ENCODE measurements at regions not wholly inside any gene's neighbourhood (a gene's known extent, or its start where the extent isn't known, plus 50 kb on each side); places are given as distances from the start of the nearest gene placed in this dataset.

- DNase-seq: no peak
These were observed 49.9 kb upstream of the ATP2B2 start for GRCh38 chr3:10555263-10555662.

DNA sequence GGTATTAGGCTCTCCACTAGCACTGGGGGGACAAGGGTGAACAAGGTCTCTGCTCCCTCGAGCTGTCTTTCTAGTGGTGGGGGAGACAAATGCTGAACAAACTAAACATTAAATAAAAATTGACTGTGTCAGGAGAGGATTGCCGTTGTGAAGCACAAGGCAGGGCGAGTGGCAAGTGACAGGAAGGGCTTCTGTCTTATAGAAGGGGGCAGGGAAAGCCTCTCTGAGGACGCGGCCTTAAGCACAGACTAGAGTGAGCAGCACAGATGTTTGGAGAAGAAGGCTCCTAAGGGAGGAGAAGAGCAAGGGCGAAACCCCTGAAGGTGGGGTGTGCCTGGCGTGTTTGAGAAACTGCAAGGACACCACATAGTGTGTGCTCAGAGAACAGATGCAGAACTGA, 50.9 kb upstream of the ATP2B2 start:
- DNase-seq: no peak

DNA sequence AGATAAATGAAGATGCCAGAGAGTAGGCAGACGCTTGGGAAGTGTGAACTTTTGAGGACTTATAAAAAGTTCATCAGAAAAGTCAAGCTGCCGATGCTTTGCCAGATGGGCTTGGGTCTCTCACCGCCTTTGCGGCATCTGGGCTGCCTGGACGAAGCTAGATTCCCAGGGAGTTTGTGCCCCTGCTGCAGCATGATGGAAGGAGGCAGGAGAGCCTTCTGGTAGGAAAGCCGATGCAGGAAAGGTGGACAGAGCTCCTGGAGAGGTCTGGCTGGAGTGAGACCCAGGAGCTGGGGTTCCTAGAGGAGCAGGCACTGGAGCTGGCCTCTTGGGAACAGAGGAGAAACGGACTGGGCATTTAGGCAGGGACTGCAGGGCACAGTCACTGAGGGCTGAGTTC, 51.9 kb upstream of the ATP2B2 start:
- no peak for DNase-seq

- no peak for DNase-seq
These were observed 52.5 kb upstream of the ATP2B2 start for GRCh38 chr3:10557781-10558373.

DNA sequence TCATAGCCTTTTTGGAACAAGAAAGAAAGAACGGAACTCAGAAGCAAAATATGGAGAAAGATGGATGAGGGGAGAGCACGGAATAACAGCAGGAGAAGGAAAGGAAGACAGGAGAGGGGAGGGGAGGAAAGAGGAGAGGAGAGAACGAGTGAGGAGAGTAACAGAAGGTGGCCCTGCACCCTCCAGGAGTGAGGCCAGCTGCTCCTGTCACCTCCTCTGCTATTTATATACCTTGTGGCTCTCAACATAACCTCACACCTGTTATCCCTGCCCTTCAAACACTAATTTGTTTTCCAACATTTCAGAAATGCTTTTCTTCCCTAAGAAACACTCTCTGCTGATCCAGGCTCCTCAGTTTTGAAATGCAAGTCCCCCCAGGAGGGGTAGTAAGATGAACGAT, 53.4 kb upstream of the ATP2B2 start:
- no peak for DNase-seq

DNA sequence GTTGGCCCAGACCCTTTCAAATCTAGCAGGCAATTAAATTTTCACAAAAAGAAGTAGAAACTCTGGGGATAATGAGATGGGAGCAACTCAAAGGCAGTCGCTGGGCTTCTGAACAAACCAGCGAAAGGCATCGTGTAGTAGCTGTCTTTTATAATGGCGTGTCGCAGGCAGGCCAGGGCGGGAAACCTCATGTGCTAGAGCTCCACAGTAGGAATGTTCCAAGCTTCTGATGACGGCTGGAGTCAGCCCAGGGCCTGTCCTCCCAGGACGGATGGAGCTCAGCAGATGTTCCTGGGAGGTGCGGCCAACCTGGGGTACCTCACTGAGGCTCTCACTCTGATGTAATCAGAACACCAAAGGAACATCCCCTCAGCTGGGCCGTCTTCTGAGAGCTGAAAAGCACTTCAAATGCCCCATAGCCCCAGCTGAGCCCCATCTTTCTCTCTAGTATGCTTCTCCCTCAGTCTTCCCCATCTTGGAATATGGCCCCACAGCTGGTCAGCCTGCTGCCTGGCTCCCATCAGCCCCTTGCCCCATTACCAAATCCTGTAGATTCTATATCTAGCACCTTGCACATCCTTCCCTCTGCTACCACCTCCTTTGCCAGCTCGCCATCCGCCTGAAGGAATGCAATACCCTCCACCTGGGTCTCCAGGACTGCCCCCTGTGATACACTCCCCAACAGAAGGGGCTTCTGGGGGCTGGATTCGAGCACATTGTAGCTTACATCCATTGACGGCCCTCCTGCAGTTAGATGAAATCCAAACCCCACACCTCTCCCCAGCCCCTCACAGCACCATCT, 54.9 kb upstream of the ATP2B2 start:
- DNase-seq: no peak

DNA sequence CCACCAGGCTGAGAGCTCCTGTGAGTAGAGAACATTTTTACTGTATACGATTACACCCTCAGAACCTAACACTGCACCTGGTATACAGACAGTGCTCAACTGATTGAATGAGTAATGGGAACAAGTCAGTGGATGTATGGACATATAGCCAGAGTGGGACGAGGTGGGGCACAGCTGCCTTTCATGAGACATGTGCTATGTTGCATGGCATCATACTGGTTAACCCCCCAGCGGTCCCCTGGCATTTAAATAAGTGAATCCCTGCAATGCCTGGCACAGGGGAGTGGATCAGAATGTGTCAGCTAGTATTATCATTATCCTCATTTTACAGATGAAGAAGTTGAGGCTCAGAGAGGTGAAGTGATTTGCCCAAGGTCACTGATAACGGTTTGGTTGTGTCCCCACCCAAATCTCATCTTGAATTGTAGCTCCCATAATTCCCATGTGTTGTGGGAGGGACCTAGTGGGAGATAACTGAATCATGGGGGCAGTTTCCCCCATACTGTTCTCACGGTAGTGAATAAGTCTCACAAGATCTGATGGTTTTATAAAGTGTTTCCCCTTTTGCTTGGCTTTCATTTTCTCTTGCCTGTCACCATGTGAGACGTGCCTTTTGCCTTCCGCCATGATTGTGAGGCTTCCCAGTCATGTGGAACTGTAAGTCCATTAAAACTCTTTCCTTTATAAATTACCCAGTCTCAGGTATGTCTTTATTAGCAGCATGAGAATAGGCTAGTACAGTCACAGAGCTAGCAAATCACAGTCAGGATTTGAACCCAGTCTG, 56.0 kb upstream of the ATP2B2 start:
- no peak for DNase-seq

DNA sequence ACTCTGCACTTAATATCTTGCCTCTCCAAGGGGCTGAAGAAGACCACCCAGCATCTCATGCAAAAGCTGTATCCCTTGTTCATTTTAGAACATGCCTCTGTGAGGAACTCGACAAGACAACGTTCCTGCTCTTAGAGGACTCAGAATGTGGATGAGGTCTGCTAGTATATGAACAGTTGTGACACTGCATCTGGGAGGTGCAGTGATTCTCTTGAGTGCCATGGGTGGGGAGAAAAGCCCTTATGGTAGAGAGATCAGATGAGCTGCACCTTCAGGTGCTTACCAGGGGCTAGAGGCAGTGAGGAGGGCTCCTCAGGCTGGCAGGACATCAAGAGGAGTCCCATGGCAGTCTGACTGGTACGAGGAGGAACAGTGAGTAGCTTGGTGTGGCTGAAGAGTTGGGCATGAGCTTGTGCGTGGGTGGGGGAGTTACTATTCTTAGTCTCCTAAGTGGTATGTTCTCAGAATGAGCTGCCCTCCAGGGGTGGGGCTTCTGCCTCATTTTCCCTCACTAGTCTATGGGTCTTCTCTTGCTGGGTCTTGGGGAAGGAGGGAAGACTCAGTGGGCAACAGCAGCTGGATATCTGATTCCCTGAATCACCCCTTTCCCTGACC, 56.7 kb upstream of the ATP2B2 start:
- DNase-seq: no peak

DNA sequence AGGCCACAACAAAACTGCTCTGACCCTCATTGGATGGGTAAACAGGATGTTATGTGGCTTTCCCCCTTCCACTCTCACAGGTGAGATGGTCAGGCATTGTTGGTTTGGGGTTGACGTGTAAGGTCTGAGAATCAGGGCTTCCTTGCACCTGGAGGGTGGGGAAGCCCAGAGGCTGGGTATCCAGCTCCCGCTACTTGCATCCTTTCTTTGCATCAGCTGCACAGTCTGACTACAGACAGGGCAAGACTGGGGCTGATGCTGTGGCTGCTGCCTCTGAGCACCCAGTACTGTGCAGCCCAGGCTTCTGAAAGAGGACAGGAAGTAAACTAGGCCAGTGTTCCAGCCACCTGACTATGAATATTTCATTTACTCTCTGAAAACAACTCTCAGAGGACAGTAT, 58.0 kb upstream of the ATP2B2 start:
- DNase-seq: no peak

DNA sequence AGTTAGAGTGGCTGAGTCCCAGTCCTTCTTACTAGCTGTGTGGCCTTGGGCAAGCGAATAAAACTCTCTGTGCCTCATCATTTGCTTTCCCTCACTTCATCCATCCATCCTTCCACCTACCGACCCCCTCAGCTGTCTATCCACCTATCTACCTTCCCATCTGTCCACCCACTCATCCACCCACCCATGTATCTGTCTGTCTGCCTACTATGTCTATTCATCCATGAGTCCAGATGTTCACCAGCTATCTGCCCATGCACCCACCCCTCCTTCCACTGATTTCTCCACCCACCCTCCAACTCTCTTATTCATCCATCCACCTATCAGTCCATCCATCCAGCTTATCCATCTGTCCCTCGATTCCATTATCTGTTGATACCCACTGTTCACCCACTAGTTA, 60.4 kb upstream of the ATP2B2 start:
- DNase-seq: no peak

- no peak for DNase-seq
These were observed 61.1 kb upstream of the ATP2B2 start for GRCh38 chr3:10566451-10566850.

- DNase-seq: no peak
These were observed 63.2 kb upstream of the ATP2B2 start for GRCh38 chr3:10568549-10568948.

DNA sequence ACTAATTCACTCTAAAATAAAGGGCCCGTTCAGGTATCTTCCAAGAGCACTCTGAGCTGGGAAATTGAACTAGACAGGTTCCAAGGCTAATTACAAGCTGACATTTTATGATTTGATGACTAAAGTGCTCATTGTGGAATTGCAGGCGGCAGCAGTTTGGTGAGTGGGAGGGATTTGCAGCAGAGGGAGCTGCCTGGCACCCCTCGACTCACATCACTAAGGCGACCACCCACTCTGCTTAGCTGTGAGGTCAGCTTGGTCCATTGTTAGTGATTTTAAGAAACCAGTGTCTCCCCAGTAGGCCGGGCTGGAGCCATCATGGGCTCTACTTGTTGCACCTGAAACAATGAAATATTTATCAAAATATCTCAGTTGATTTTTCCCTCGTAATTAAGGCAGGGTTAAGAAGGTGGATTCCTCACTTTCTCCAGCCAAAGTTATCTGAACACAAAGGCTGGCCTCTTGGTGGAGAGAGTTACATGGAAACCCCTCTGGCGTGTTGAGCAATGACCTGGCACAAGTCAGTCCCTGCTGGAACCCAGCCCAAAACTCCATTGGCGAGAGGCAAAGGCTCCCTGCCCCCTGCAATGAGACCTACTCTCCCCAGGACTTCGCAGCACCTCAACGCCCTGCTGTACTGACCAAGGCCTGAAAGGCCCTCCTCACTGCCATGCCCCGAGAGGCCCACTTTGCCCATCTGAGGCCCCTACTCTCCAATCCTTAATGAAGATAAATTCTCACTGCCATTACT, 65.0 kb upstream of the ATP2B2 start:
- no peak for DNase-seq

DNA sequence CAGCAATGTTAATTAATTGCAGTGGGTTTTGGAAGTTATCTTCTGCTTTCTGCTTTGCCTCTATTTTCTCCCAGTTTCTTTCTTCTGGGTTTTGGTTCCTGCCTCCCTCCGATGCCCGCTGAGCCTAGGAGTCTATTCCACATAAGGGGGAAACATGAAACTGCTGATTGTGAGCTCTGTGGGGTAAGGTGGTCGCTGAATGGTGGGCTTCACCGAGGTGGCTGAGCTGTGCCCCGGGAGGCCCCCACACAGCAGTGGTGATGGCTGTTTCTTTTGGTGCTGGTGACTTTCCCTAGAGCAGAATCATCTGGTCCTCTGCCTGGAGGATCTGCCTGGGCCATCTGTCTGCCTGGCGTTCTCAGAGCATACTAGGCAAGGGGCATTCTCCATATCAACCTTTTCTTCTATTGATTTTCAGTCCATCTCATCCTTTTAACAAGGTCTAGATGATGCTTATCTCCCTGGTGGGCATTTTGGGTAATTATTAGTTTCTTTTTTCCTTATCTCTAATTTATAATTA, 68.8 kb upstream of the ATP2B2 start:
- DNase-seq: no peak

DNA sequence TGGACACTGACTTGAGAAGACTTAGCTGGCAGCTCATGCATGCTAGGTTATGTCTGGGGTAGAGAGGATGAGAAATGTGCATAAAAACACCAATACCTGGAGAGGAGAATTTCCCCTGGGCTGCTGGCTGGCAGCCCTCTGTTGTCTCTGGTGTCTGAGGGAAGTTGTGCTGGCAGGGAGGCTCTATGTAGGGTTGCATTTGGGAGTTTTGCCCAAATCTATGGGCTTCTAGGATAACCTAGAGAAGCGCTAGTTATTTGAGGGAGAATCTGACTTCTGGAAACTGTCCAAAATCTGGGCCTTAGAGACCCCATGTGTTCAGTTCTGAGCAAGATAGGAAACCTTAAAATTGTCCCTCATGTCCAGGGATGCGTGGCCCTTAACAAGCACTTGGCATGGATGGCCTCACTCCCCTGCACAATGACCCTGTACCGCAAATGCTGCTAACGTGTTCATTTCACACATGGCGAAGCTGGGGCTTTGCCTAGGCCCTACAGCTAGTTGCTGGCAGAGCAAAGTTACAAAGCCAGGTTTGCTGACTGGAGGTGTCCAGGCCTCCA, 70.3 kb upstream of the ATP2B2 start:
- DNase-seq: no peak

DNA sequence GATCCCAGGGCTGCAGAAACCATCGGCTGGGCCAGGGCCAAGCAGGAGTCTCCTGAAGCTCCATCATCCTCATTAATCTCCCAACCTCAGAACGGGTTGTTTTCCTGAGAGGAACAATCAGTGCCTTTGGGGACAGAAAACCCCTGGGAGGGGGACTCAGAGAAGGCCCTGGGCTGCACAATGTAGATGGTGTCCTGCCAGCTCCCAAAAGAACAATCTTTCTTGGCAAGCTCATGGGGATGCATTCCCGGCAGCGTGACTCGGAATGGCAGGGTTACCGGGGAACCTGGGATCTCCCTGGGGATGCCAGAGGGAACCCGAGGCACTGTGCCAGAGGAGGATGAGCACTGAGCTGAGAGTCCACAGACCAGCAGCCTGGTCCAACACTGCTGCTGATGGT, 72.1 kb upstream of the ATP2B2 start:
- DNase-seq: no peak

DNA sequence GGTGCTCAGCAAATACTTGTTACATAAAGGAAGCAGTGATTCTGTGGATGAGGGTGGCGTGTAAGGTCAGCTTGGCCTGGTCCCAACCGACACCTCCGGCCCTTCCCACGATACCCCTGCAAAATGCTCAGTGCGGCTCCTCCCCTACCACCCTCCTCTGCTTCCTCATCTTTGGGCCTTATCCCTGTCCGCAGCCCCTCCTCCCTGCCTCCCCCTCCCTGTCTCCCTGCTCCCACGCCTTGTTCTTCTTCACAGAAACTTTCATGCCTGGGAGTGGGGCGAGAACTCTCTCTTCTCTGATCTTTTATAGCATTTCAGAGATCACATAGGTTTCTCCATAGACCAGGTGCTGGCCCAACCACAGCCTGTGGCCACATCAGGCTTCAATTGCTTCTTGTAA, 75.0 kb upstream of the ATP2B2 start:
- no peak for DNase-seq

DNA sequence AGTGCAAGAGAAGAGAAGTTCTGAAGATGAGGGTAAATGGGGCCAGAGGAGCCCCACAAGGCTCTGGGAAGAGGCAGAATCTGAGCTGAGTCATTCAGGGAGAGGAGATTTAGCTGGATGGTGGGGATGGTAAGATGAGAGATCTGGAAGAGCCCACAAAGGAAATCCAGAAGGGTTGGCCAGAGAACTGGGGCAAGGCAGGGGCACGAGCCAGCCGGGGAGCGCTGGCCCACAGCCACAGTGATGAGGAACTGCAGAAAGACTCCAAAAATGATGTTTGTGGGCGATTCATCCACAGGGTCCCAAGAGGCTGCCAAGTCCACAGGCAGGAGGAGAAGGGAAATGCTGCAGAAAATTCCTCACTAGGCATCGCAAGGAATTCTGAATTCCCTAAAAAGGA, 75.9 kb upstream of the ATP2B2 start:
- no peak for DNase-seq

- no peak for DNase-seq
These were observed 76.3 kb upstream of the ATP2B2 start for GRCh38 chr3:10581716-10582115.

DNA sequence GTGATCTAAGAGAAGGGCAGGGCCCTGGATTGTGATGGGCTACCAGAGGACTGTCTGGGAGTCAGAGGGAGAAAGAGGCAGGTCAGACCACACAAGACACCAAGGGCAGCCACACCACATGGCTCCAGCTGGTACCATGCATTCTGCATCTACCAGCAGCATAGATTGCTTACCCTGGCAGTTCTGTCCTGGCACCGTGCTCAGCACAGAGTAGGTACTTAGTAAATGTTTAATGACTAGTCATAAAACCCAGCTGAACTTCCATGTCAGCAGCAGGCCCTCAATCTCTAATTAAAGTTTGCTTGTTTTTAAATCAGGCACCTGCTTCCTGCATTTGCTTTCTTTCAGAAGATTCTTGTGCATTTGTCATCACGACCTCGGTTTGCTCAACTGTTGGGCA, 77.3 kb upstream of the ATP2B2 start:
- no peak for DNase-seq

DNA sequence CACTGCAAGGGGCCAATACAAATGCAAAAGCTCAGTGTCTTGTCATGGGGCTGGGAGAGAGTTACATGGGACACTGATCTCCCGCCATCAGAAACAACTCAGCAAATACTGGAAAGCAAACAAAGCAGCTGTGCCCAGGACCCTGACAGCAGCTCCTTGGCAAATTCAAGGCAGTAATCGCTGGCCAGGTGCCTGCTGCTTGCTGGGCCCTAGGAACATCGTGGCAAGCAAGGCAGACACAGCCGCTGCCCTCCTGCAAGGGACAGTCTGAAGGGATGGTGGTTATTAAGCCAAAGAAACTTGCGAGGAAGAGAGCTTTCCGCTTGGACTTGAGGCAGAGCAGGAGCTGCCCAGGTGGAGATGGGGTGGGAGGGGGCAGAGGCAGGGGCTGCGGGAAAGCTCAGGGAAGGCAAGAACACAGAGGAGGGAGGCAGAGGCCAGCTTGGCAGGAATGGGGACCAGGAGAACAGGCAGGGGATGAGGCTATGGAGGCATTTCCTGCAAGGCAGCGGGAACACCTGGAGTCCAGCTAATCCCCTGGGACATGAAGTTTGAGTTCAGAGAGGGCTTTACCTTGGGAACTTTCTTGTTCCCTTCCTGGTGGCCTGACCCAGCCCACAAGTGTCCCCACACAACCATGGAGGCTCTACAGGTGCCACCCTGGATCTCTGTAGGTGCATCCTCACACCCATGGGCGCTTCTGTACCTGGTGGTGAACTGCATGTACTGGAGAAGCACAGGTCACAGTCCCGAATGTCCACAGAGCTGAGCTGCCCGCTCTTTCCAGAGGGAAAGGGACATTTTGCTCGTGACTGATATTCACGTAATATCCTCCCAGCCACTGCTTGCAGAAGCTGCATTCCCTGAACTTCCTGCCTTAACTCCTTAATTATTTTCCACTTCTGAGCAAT, 78.7 kb upstream of the ATP2B2 start:
- DNase-seq: no peak

All from NCI-H510A (cell line).